GM21390 (cell line): ENCODE measurements at regions not wholly inside any gene's neighbourhood (a gene's known extent, or its start where the extent isn't known, plus 50 kb on each side); places are given as distances from the start of the nearest gene placed in this dataset.

Experiments used
- ATAC-seq: cut with Tn5 transposase; IDR thresholded peaks from one replicate; pipeline ENCODE4 v1.9.1; 2021; ENCODE audit not compliant: unreplicated experiment

DNA sequence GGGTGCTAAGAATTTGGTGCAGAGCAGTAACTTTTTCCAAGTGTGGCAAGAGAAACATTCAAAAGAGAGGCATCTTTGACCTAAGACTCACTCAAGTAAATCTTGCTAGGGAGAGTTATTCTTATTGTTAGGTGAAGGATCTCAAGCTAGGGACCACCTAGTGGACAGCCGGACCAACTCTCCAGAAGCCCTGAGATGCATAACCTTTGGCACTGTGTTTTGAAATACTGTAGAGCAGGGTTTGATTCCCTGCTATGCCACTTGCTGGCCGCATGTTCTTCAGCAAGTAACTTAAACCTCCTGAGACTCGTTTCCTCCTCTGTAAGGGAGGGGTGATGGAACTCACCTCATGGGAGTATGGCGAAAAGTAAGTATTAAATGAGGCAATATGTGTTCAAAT is 336.1 kb upstream of the ADAMTSL1 start:
- ATAC-seq, result no peak

DNA sequence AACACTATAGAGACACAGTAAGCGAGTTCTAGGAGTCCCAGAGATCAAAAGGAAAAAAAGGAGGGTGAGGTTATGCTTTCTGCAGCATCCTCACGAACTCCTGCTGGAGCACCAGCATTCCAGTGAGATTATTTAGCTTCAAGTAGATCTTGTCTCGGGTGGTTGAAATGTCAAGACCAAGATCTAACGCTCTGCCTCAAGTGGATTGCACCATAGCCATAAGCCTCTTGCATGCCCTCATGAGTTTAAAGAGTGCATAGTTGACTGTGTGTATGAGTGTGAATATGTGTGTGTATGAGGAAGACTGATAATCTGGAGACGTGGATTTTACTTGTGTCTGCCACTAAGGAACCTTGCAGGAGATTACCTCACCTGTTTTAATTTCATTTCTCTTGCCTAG is 335.3 kb upstream of the ADAMTSL1 start:
- no peak for ATAC-seq

DNA sequence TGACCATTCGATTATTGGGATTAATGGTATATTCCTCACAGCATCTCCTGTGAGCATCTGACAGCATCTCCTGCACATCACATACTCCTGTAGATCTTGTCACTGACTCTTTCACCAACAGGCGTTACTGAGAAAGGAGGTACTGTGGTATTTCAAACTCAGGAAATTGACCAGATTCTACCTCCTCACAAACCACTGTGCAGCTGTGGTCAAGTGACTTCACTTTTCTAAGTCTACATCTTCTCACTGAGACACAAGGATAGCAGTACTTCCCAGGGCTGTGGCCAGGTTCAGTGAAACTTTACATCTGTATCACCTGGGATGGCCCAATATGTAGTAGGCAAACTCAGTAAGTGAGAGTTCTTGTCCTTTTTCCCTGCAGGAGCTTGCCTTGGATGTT is 332.3 kb upstream of the ADAMTSL1 start:
- ATAC-seq, result no peak

DNA sequence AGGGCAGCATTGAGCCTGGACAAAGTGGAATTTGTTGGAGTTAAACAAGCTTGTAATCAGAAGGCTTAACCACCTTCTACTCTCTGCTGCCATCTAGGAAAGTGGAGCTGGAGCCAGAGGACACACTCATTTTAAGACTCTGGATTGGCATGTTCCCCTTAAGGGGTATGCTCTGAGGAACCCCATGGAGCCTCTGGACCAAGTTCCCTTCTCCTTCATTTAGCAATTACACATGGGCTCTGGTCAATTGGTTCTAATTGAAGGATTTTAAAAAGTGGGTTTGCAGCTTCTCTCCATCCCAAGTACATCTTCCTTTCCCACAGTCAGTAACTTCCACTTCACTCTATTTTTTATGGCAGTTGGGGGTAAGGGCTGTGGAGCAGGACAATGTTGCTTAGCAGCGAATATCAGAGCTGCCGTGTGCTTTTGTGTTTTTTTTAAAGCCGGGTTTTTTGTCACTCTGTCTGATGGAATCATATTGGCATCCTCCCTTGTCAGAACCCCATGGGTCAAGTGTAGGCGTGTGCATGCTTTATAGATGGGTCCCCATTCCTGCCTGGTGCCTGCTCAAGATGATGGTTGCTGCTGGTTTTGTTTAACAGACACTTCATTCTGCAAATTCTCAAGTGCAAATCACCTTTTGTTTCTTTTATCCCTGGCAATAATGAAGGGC is 330.7 kb upstream of the ADAMTSL1 start:
- no peak for ATAC-seq

DNA sequence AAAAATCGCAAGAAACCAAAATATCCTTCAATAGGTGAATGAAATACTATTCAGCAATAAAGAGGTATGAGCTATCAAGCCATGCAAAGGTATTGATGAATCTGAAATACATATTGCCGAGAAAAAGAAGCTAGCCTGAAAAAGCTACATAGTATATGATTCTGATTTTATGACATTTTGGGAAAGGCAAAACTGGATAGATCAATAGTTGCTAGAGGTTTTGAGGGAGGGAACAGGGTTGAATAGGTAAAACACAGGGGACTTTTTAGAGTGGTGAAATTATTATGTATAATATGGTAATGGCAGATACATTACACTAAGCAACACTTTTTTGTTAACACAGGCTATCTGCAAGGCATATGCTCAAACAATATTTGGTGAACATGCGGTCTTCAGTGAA is 327.6 kb upstream of the ADAMTSL1 start:
- ATAC-seq, result no peak

DNA sequence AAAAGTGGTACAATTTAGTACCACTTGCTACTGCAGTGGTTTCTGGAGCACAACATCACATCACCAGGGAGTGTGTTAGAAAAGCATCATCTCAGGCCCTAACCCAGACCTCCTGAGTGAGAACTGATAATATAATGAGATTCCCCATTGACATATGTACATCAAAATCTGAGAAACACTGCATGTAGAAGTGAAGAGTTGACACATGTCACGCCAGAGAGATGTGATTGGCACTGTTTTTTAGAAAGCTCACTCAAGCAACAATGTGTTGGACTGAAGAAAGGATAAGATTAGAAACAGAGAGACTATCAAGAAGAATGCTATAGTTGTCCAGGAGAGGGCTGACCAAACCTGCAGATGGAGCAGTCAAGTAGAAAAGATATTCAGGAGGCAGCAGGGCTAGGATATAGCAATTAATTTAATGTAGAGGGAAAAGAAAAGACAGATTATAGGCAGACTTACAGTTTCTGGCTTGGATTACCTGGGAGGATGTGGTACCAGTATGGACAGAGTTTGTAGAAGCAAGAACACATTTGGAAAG is 324.4 kb upstream of the ADAMTSL1 start:
- no peak for ATAC-seq

DNA sequence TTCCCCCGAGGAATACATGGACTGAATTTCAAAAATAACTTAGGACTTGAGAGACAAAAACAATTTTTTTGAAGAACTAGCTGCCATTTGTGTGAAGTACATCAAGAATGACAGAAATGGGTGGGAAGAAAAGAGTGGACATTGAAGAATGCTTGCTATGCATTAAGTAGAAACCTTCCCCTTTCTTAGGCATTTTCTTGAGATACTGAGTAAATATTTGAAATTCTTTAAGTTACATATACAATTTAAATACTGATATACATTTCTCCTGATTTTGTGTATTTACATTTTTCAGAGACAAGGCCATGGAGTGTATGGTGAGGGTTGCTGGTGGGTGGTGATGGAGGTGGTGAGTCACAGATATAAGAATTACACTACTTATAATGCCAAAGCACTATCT is 319.3 kb upstream of the ADAMTSL1 start:
- no peak for ATAC-seq

DNA sequence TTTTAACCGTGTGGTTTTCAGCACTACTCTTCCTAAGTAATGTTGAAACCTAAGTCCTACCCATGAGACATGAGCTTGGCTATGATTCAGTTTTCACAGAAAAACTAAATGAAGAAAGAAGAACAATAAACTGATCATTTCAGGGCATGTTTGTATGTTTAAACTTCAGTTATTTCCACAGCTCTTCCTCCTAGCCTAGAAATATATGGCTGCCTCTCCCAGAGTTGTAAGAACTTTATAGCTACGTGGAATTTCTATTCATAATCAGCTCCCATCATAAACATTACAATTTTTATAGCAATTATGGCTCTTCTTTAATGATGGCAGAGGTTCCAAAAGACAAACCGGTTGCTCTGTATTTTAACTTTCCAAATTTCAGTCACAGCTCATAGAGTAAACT is 314.7 kb upstream of the ADAMTSL1 start:
- ATAC-seq, result no peak

DNA sequence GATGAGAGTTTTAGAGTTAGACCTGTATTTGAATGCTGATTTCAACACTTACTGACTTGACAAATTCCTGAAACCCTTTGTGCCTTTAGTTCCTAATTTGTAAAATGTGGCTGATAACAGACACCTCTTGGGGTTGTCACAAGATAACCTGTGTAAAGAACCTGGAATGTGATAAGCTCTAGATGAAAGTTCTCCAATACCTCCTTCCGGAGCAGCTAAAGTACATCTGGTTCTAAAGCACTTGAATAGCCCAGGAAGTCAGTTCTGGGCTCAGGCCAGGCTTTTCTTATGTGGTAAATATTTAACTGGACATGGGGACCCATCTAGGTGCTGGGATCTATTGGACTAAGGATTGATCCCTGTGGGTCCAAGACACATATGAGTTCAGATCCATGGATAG is 310.8 kb upstream of the ADAMTSL1 start:
- no peak for ATAC-seq

DNA sequence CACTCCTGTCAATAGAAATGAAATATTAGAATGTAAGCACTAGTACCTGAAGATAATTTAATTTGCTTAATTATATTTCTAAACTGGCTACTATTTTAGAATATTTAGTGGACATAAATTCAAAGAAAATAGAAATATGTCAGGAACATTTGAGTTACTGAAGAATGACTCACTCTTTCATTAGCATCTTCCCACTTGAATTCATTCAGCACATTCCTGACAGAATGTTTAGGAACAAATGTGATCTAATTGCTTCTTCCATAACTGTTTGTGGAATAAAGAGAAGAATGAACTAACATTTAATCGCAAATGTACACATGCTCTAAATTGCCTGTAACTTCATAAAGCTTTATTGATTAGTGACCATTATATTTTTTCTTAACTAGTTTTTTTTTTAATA is 306.2 kb upstream of the ADAMTSL1 start:
- no peak for ATAC-seq

DNA sequence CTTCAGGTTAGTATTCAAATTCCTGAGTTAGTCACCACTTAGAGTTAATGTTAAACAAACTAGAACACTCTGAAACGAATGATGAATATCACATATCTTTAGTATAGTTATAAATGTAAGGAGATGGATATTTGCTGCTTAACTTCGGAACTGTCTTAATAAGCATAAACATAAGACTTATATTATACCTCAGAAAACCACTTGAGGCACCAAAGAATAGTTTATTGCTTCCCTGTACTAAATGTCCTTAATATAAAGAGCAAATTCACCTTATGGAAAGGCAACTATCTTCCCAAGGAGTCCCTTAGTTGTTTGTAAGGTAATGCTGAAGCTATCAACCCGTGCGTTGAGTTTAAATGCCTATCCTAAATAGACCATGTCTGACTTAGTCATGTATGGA is 300.0 kb upstream of the ADAMTSL1 start:
- no peak for ATAC-seq

DNA sequence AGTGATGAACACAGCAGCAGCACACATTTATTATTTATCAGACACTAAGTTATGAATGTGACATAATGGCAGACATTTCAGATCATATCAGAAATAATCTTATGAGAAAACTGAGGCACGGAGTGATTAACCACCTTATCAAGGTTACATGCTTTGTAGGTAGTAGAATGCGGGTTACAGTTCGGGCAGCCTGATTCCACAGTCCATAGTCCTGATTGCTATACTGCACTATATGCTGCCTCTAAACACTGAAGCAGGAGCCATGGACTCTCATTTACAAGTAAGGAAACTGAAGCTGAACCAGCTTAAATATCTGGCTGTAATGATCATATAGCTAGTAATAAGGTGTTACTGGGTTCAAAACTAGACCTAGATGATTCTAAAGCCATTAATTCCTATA is 291.3 kb upstream of the ADAMTSL1 start:
- ATAC-seq, result no peak

DNA sequence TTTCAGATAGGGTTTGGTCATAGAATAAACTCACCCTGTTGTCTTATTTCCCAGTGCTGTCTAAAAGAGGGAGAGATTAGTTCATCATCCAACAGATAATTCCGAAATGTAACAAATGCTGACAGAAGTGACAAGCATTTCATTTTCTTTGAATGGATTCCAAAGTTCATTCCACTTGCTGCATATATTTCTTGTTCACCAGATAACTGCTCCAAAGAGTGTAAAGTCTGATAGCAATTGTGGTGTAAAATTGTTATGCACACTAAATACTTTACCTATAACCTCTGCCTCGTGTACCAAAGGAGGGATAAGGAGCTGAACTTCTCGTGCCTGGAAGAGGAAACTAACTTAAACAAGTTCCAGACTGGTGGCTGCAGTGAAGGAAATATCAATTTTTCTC is 290.0 kb upstream of the ADAMTSL1 start:
- no peak for ATAC-seq

DNA sequence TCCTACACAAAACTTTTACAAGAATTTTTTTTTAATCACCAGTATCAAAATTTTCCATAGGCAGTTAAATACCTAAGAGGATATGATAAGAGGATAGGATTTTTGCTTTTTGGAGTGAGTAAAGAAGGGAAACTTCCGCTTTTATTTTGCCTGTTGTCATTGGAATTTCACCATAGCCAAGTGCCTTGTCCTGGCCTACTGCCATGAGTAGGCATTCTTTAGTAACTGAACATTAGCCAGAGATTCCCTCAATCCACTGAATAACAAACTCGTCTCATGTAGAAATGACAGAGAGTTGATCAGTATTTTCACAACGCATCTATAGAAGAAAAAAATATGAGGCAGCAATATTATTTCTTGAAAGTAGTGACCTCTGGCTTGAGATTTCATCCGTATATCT is 289.6 kb upstream of the ADAMTSL1 start:
- ATAC-seq, result no peak

DNA sequence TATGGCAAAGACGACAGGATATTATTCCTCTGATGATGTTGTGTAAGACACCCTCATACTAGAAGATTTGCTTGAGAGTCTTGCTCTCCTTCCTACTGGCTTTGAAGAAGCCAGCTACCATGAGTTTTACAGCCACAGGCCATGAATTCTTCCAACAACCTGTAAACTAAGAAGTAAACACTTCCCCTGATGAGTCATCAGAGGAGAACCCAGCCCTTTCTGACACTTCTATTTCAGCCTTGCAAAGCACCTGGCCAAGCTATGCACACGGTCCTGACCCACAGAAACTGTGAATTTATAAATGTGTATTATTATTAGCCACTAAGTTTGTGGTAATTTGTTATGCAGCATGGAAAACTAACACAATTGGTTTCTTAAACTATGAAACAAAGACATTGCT is 288.8 kb upstream of the ADAMTSL1 start:
- ATAC-seq, result no peak

DNA sequence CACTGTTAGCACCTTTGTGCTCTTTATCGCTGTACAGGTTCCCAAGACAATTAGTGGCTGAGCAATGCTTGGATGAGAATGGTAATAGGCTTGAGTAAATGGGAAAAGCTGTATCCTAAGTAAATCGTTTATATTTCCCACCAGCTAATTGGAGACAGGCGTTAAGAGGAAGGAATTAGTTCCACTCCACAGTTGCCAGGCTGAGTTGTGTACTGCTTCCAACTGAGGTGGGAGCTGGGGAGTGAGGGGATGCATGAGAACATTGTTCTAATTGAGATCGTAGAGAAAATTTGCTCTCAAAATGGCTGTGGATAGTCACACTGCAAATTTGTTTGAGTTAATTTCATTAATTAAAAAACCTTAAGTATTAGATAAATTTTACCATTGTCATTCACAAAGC is 285.0 kb upstream of the ADAMTSL1 start:
- no peak for ATAC-seq

DNA sequence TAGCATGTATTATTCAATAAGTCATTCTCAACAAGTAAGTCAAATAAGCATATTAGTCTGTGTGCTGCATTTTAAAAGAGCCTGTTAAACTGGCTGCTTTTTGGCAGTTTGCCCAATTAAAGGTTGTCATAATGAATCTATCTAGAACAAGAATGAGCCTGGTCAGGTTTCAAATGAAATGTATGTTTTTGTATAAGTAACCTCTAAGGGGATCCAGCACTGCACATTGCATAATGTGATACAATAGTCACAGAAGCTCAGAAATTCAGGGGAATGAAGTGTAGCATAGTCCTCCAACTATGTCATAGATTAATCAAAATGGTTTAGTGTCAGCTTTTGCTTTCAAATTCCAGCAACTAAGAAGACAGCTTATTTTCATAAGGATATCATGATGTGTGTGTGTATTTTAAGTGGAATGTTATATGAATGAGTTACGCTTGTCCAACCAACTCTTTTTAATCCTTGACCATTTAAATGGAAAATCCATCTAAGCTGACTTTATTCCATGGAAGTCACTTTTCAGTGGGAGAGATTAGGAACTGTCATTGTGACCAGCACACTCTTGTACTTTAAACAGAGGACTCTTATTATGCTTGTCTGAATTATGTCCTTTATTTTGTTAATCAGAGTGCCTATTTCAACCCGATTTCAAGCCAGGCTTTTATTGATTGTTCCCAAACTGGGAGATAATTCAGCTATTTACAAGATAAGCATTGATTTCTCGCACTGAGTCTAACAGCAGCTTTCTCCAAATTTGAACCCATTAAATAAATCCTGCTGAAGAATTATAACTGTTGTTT is 283.9 kb upstream of the ADAMTSL1 start:
- ATAC-seq, result no peak

DNA sequence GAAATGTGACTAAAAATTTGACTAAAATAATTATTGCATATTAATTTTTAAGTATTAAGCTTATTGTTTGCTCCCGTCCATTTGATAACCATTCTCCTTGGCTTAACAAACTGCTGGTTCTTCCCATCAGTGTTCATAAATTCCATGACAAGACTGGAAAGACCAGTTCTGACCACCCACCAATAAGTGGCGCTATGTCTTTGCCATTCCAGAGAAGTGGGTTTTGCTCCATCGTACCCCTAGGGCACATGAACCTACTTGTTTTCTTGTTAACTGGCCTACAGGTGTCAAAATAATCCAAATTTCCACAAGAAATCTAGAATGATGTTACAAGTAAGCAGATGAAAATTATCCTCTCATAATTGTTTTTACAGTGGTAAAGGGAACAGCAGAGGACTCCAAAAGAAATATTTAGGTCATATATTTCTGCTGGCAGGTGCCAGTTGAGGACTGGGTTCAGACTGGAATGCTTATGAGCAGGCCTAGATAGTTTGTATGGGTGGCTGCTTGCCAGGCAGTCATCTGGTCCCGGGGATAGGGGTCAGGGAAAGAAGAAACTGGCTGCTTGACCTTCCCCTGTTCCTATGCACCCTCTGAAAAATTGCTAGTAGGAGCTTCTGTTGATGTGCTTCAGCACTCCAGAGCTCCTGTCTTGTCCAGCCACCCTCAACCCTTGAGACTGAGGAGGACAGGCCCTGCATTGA is 283.1 kb upstream of the ADAMTSL1 start:
- ATAC-seq, result no peak

DNA sequence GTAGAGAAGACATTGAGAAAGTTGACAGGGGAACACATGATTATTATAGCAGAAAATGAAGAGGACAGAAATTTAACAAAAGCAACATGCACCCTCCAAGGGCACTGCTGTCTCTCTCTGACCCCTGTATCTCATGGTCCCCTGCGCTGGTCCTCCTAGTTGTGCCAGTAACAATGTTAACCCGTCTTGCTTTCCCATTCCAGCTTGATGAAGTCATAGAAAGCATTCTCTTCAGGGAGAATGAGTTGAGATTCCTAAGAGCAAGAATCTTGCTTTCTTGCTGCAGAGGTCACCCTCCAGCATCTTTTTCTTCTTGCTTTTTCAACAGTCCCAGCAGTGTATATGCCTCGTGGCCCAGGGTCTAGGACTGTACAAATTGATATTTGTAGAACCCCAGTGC is 279.6 kb upstream of the ADAMTSL1 start:
- no peak for ATAC-seq

DNA sequence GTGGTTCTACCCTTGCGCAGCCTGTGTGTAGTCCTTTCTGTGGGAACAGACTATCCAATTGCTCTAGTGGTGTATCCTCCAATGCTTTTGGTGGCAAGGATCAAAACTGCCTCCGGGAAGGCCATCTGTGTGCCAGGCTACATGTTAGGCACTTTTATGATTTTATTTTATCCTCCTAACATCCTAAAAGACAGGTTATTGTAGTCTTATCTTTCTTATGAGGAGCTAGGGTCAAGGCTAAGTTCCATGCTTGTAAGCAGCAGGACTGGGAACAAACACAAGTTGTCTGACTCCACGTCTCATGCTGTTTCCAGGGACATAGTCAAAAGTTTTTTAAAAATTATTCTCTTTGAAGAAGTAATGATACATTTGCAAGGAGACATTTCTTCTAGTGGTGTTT is 278.7 kb upstream of the ADAMTSL1 start:
- no peak for ATAC-seq

DNA sequence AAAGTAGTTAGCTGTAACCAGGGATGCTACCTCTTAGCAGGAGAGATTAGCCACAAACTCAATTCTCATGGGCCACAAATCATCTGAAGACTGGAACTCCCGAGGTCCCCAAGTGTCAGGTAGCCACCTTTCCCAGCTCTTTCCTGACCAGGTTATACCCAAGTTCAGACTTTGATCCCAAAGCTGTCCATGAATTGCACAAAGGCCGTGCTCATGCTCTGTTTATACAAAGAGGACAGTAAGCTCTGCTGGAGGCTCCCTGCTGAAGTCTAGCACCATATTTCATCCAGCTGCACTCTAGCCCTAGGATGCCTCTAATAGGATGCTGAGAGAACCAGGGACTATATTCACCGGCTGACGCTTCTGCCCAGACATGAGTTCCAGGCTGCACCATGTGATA is 271.0 kb upstream of the ADAMTSL1 start:
- ATAC-seq, result no peak

DNA sequence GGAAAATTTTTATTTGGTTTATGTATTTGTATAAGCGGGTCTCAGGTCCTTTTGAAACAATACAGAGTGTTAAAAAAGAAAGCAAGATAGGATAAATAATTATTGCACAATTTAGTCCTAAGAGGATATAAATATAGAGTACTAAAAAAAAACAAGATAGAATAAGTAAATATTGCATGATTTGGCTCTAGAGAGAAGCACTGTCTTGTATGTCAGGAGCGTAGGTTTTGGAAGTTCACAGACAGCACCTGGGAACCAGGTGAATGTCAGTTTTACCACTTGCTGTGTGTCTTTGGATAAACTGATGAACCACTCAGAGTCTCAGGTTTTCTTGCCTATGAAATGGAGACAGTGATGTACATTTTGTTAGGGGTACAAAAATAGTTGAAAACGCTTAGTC is 266.2 kb upstream of the ADAMTSL1 start:
- no peak for ATAC-seq
